ENCODE measurements at regions not wholly inside any gene's neighbourhood (a gene's known extent, or its start where the extent isn't known, plus 50 kb on each side); places are given as distances from the start of the nearest gene placed in this dataset.
A peak's percentile ranks its signal among the peaks of the same experiment; 100 is the strongest.

DNA sequence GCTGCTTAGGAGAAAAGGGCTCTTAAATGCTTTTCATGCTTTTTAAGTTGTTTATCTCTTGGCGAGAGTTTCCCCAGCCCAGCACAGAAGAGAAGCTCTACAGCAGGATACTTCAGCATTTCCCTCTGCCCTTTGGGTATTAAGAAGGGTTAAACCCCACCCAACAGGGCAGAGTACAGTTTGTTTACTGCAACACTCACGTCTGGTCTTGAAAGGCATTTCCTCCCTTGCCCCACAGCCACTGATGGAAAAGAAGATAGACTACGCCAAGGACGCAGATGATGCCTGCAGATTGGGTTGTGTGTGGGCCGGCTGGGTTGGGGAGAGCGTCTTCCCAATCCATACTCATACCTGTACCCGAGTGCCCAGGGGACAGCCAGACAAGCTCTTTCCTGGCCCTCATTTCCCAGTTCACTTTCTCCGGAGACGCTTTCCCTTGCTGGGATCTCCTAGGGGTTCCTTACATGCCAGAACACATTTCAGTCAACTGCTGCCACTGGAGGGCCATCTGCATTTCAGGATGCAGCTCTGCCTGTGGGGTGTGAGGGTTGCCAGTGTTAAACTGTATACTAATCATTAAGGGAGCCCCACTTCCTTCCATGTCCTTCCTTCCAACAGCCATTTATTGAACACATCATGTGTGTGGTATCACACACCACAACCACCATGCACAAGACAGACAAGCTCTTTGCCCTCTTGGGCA, 96.5 kb upstream of the DHX15 start:
- no peaks in the 10 kb centered on the region for H3K27me3 ChIP-seq (replicated peaks)
- H3K36me3 ChIP-seq (replicated peaks), result no peaks in the 10 kb centered on the region
- DNase-seq, result no peak
- TF ChIP-seq, protein P1, sequence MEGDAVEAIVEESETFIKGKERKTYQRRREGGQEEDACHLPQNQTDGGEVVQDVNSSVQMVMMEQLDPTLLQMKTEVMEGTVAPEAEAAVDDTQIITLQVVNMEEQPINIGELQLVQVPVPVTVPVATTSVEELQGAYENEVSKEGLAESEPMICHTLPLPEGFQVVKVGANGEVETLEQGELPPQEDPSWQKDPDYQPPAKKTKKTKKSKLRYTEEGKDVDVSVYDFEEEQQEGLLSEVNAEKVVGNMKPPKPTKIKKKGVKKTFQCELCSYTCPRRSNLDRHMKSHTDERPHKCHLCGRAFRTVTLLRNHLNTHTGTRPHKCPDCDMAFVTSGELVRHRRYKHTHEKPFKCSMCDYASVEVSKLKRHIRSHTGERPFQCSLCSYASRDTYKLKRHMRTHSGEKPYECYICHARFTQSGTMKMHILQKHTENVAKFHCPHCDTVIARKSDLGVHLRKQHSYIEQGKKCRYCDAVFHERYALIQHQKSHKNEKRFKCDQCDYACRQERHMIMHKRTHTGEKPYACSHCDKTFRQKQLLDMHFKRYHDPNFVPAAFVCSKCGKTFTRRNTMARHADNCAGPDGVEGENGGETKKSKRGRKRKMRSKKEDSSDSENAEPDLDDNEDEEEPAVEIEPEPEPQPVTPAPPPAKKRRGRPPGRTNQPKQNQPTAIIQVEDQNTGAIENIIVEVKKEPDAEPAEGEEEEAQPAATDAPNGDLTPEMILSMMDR (IDR thresholded peaks at IDR 0.05; ENCODE audit: low read depth, low read length, missing control alignments), result no peak
- H3K4me3 ChIP-seq (ENCODE audit: low read depth, low read length), result no peak overlapping the region
- no peak overlapping the region for H3K27ac ChIP-seq
- in situ Hi-C loops (cut with HindIII; ENCODE audit: low pct_ligation_motif_present, low sequenced_read_pairs), result no loop called here

DNA sequence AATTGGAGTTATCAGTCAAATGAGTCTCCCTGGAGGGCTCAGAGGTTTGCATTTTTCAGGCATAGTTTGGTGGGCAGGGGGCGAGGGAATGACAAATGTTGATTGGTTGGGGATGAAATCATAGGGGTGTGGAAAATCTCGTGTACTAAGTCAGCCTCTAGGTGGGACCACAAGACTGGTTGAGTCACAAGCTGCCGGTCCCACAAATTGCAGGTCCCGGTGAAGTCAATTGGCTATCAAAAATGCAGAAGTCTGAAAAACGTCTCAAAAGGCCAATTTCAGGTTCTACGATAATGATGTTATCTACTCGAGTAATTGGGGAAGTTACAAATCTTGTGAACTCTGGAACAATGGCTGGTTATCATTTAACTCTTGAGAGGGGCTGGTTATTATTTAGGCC, 98.8 kb upstream of the DHX15 start:
- no peak overlapping the region for H3K4me3 ChIP-seq (ENCODE audit: low read depth, low read length)
- no peaks in the 10 kb centered on the region for H3K27me3 ChIP-seq (replicated peaks)
- no peaks in the 10 kb centered on the region for H3K36me3 ChIP-seq (replicated peaks)
- in situ Hi-C loops (cut with HindIII; ENCODE audit: low pct_ligation_motif_present, low sequenced_read_pairs), result no loop called here
- no peak overlapping the region for H3K27ac ChIP-seq
- TF ChIP-seq, protein P1 (IDR thresholded peaks at IDR 0.05; ENCODE audit: low read depth, low read length, missing control alignments), result peak; percentile 16
- no peak for DNase-seq

DNA sequence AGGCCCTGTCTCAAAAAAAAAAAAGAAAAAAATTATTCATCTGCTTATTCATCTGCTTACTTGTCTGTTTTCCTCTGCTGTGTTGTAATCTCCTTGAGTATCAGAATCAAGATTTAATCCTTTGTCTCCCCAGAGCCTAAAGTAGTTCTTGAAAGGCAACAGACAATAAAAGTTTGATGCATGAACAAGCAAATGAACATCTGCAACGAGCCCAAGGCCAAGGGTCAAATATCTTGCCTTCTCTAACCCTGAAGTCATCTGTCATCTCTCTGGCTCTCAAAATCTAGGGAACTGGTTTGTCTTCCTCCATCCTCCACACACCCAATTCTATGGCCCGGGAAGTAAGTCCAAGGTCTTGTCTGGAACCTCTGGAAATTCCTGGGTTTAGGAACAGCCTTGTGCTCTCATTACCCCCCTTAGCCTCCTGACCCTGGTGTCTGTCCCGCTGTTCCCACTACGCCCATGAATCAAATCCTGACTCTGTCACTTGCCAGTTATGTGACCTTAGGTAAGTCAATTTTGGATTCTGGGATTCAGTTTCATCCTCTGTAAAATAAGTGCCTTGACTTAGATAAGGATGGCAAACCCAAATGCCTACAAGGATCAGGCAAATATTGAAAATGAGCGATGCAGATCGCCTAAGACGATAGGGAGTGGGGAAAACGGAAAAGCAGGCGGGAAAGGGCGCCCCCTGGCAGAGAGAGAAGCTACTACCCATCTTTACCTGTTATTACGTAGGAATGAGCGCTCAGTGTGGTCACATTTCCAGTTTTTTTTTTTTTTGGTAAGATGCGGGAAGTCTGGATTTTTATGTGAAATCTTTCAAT, 102.7 kb upstream of the DHX15 start:
- TF ChIP-seq, protein P1 (IDR thresholded peaks at IDR 0.05; ENCODE audit: low read depth, low read length, missing control alignments), result peak; percentile 68
- Histone ChIP-seq H3K4me3 (ENCODE audit: low read depth, low read length) (no peak overlapping the region), H3K27ac (no peak overlapping the region), H3K27me3 (replicated peaks) (no peaks in the 10 kb centered on the region), H3K36me3 (replicated peaks) (no peaks in the 10 kb centered on the region)
- in situ Hi-C loops (cut with HindIII; ENCODE audit: low pct_ligation_motif_present, low sequenced_read_pairs), result no loop called here
- DNase-seq, result peak; percentile 7

DNA sequence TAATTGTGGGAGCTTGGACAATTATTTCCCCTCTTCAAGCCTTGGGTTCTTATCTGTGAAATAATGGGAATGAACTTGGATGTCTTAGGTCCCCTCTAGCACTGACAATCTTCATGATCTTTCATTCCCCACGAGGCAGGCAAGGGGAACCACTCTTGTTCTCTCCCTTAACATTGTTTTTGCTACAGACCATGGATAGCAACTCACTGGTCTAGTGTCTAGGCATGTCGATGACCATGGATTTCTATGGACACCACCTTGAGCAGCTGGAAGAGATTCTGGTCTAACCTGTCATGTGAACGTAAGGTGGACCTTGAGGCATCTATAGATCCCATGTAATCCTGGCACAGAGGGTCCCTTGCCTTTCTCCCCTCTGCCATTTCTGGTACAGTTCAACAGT, 104.1 kb upstream of the DHX15 start:
- in situ Hi-C loops (cut with HindIII; ENCODE audit: low pct_ligation_motif_present, low sequenced_read_pairs), result no loop called here
- no peak overlapping the region for H3K27ac ChIP-seq
- no peaks in the 10 kb centered on the region for H3K27me3 ChIP-seq (replicated peaks)
- H3K4me3 ChIP-seq (ENCODE audit: low read depth, low read length), result no peak overlapping the region
- no peaks in the 10 kb centered on the region for H3K36me3 ChIP-seq (replicated peaks)
- DNase-seq, result no peak
- TF ChIP-seq, protein P1 (IDR thresholded peaks at IDR 0.05; ENCODE audit: low read depth, low read length, missing control alignments), result no peak

DNA sequence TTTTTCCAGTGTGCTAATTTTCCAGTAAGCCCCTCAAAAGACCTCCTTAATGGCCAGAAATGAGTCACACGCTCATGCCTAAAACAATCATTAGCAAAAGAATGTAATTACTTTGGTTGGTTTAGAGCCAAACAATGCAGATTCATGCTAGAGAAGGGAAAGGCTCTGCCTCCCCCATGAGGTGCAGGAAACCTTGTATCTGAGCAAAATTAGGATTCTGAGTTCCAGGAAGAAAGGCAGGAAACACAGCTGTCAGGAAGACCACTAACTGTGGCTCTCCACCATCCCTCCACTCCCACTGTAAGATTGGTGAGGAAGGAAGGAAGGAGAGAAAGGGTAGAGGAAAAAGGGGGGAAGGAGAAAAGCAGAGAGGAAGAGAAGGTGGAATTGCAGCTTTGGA, 104.9 kb upstream of the DHX15 start:
- TF ChIP-seq, protein P1 (IDR thresholded peaks at IDR 0.05; ENCODE audit: low read depth, low read length, missing control alignments), result no peak
- Histone ChIP-seq H3K36me3 (replicated peaks) (no peaks in the 10 kb centered on the region), H3K27me3 (replicated peaks) (no peaks in the 10 kb centered on the region), H3K4me3 (ENCODE audit: low read depth, low read length) (no peak overlapping the region), H3K27ac (no peak overlapping the region)
- no peak for DNase-seq
- in situ Hi-C loops (cut with HindIII; ENCODE audit: low pct_ligation_motif_present, low sequenced_read_pairs), result no loop called here

All from brain microvascular endothelial cell (primary cell).